SK-N-SH (cell line): ENCODE measurements at regions not wholly inside any gene's neighbourhood (a gene's known extent, or its start where the extent isn't known, plus 50 kb on each side); places are given as distances from the start of the nearest gene placed in this dataset.

Experiments
- CTCF ChIP-seq: fragments of 200-600 bp; sonication (generic); IDR thresholded peaks from 2 replicates; pipeline ENCODE4 v1.6.1; 2017; ENCODE audit warnings: antibody characterized with exemption, mild to moderate bottlenecking, moderate library complexity
- EP300 ChIP-seq, 2 experiments: IDR thresholded peaks; 2 replicates each; pipeline versions ENCODE4 v1.4.0 to v1.6.1; 2012; ENCODE audit warnings: borderline replicate concordance in 1 of 2, low read depth in 1 of 2, low read length in 1 of 2
- GABPA ChIP-seq: IDR thresholded peaks from 2 replicates; pipeline ENCODE4 v1.4.0; 2012; ENCODE audit warnings: low read depth, mild to moderate bottlenecking
- MAX ChIP-seq: IDR thresholded peaks from 2 replicates; pipeline ENCODE4 v1.4.0; 2012; ENCODE audit warnings: low read depth
- PBX3 ChIP-seq: IDR thresholded peaks from 2 replicates; pipeline ENCODE4; 2012
- RAD21 ChIP-seq: IDR thresholded peaks from 2 replicates; pipeline ENCODE4 v1.6.1; 2012; ENCODE audit warnings: mild to moderate bottlenecking, low read length
- SIN3A ChIP-seq: IDR thresholded peaks from 2 replicates; pipeline ENCODE4 v1.6.1; 2012; ENCODE audit warnings: low read depth, mild to moderate bottlenecking, low read length, moderate library complexity, borderline replicate concordance
- YY1 ChIP-seq: IDR thresholded peaks from 2 replicates; pipeline ENCODE4 v1.4.0; 2012; ENCODE audit warnings: low read depth, mild to moderate bottlenecking
- TF ChIP-seq, protein P1 (sequence below): fragments of 150-350 bp; IDR thresholded peaks from 2 replicates; pipeline ENCODE4 v1.6.1; 2016; ENCODE audit warnings: mild to moderate bottlenecking, low read depth, low read length
- TF ChIP-seq, protein P2 (sequence below): IDR thresholded peaks from 2 replicates; pipeline ENCODE4 v1.4.0; 2012; ENCODE audit warnings: low read depth, borderline replicate concordance

DNA sequence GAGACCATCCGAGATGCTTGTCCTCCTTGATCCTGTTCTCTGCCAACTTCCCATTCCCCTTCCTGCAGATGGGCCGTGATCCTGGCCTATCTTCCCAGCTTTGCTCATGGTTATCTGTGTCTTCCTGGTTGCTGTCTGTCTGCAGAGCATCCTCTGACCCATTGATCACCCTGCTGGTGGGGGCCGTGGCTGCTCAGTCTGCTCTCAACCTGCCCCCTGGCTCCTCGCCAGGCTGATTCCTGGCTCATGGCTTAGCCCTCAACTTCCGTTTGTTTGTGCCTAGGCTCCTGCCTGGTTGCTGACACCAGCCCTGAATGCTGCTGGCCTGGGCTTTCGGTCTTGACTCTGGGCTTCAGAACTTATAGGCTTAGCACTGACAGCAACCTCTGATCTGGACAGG lies 67.1 kb upstream of the SMIM15 start:
- TF ChIP-seq PBX3 (no peak), RAD21 (no peak), CTCF (no peak), MAX (no peak), YY1 (no peak), SIN3A (no peak), EP300 (IDR thresholded peaks at IDR 0.05; ENCODE audit: borderline replicate concordance in 1 of 2, low read depth in 1 of 2, low read length in 1 of 2) (no peak), GABPA (no peak)
- TF ChIP-seq, protein P1, sequence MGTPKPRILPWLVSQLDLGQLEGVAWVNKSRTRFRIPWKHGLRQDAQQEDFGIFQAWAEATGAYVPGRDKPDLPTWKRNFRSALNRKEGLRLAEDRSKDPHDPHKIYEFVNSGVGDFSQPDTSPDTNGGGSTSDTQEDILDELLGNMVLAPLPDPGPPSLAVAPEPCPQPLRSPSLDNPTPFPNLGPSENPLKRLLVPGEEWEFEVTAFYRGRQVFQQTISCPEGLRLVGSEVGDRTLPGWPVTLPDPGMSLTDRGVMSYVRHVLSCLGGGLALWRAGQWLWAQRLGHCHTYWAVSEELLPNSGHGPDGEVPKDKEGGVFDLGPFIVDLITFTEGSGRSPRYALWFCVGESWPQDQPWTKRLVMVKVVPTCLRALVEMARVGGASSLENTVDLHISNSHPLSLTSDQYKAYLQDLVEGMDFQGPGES = no peak
- TF ChIP-seq, protein P2, sequence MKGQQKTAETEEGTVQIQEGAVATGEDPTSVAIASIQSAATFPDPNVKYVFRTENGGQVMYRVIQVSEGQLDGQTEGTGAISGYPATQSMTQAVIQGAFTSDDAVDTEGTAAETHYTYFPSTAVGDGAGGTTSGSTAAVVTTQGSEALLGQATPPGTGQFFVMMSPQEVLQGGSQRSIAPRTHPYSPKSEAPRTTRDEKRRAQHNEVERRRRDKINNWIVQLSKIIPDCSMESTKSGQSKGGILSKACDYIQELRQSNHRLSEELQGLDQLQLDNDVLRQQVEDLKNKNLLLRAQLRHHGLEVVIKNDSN = no peak
